SU-DHL-6 (cell line): ENCODE measurements at regions not wholly inside any gene's neighbourhood (a gene's known extent, or its start where the extent isn't known, plus 50 kb on each side); places are given as distances from the start of the nearest gene placed in this dataset.

Experiments used
- H2AFZ ChIP-seq: fragments of 200-600 bp; sonication (generic); 2 replicates; pipeline ENCODE4 v1.6.1; 2014; ENCODE audit warnings: low read depth, mild to moderate bottlenecking, moderate library complexity, mixed read lengths, antibody characterized with exemption, low read length; ENCODE audit not compliant: severe bottlenecking
- H3F3A ChIP-seq: fragments of 200-600 bp; shearing (Covaris generic); 2 replicates; pipeline ENCODE4 v1.6.0; 2016; ENCODE audit warnings: antibody characterized with exemption, mild to moderate bottlenecking; ENCODE audit not compliant: insufficient read depth
- H3K27ac ChIP-seq: fragments of 200-600 bp; sonication (generic); 2 replicates; pipeline ENCODE4 v1.5.1; 2016; ENCODE audit warnings: low read depth, mild to moderate bottlenecking, low read length, moderate library complexity, mixed read lengths
- H3K27me3 ChIP-seq: fragments of 200-600 bp; sonication (generic), shearing (Covaris generic); 2 replicates; pipeline ENCODE4 v1.6.0; 2014; ENCODE audit warnings: mild to moderate bottlenecking, low read length
- H3K36me3 ChIP-seq: fragments of 200-600 bp; sonication (generic); 2 replicates; pipeline ENCODE4 v1.6.1; 2014; ENCODE audit warnings: mild to moderate bottlenecking, low read length, mixed read lengths
- H3K4me2 ChIP-seq: fragments of 300-600, 200-600 bp; shearing (Covaris generic), sonication (generic); 2 replicates; pipeline ENCODE4 v1.6.0; 2014; ENCODE audit warnings: low read length, low read depth, mild to moderate bottlenecking; ENCODE audit not compliant: poor library complexity, severe bottlenecking
- H3K4me3 ChIP-seq: fragments of 200-600 bp; sonication (generic); 2 replicates; pipeline ENCODE4 v1.5.1; 2014; ENCODE audit warnings: antibody characterized with exemption, low read length, mild to moderate bottlenecking, mixed read lengths; ENCODE audit not compliant: insufficient read depth, poor library complexity, severe bottlenecking
- H3K79me2 ChIP-seq: fragments of 200-600 bp; sonication (generic); 2 replicates; pipeline ENCODE4 v1.6.1; 2014; ENCODE audit warnings: mild to moderate bottlenecking, low read length, moderate library complexity; ENCODE audit not compliant: insufficient read depth
- H3K9ac ChIP-seq: fragments of 200-600 bp; sonication (generic); 2 replicates; pipeline ENCODE4 v1.7.0; 2014; ENCODE audit warnings: mild to moderate bottlenecking, low read length
- H3K9me2 ChIP-seq: fragments of 200-600 bp; sonication (generic); replicated peaks from 2 replicates; pipeline ENCODE4 v1.6.1; 2014; ENCODE audit warnings: low read length; ENCODE audit not compliant: insufficient read depth
- H3K9me3 ChIP-seq: fragments of 200-600 bp; sonication (generic); 2 replicates; pipeline ENCODE4 v1.6.1; 2014; ENCODE audit warnings: low read length, mixed read lengths; ENCODE audit not compliant: insufficient read depth
- H4K20me1 ChIP-seq: fragments of 200-600 bp; sonication (generic); 2 replicates; pipeline ENCODE4 v1.6.1; 2014; ENCODE audit warnings: low read depth, mild to moderate bottlenecking, antibody characterized with exemption, low read length, moderate library complexity, mixed read lengths
- EZH2phosphoT487 ChIP-seq: fragments of 200-600 bp; sonication (generic), shearing (Covaris generic); conservative IDR thresholded peaks from 2 replicates; pipeline ENCODE4 v1.6.1; 2018; ENCODE audit warnings: mild to moderate bottlenecking, antibody characterized with exemption, low read length, moderate library complexity, mixed read lengths
- TF ChIP-seq, protein P1 (sequence below): fragments of 200-600 bp; sonication (generic); IDR thresholded peaks from one replicate; pipeline ENCODE4 v1.5.1; 2017; ENCODE audit warnings: antibody characterized with exemption, mild to moderate bottlenecking, low read length, moderate library complexity; ENCODE audit not compliant: insufficient read depth, poor library complexity, severe bottlenecking

GRCh38 chr19:57063070-57063469 lies 56.7 kb upstream of the USP29 start:
- TF ChIP-seq EZH2phosphoT487: no peak
- TF ChIP-seq, protein P1, sequence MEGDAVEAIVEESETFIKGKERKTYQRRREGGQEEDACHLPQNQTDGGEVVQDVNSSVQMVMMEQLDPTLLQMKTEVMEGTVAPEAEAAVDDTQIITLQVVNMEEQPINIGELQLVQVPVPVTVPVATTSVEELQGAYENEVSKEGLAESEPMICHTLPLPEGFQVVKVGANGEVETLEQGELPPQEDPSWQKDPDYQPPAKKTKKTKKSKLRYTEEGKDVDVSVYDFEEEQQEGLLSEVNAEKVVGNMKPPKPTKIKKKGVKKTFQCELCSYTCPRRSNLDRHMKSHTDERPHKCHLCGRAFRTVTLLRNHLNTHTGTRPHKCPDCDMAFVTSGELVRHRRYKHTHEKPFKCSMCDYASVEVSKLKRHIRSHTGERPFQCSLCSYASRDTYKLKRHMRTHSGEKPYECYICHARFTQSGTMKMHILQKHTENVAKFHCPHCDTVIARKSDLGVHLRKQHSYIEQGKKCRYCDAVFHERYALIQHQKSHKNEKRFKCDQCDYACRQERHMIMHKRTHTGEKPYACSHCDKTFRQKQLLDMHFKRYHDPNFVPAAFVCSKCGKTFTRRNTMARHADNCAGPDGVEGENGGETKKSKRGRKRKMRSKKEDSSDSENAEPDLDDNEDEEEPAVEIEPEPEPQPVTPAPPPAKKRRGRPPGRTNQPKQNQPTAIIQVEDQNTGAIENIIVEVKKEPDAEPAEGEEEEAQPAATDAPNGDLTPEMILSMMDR: no peak
- no peaks in the 10 kb centered on the region for H3K36me3 ChIP-seq
- H3K27ac ChIP-seq: no peak overlapping the region
- no peaks in the 10 kb centered on the region for H3K9me2 ChIP-seq
- no peaks in the 10 kb centered on the region for H4K20me1 ChIP-seq
- no peak overlapping the region for H3K4me3 ChIP-seq
- no peaks in the 10 kb centered on the region for H3K9me3 ChIP-seq
- no peak overlapping the region for H3K4me2 ChIP-seq
- H3F3A ChIP-seq: no peaks in the 10 kb centered on the region
- no peak overlapping the region for H3K9ac ChIP-seq
- no peak overlapping the region for H2AFZ ChIP-seq
- H3K79me2 ChIP-seq: no peaks in the 10 kb centered on the region
- H3K27me3 ChIP-seq: no peaks in the 10 kb centered on the region

GRCh38 chr19:57067440-57067839 lies 52.3 kb upstream of the USP29 start:
- TF ChIP-seq EZH2phosphoT487: no peak
- TF ChIP-seq, protein P1: no peak
- no peaks in the 10 kb centered on the region for H3K36me3 ChIP-seq
- no peaks in the 10 kb centered on the region for H3K9me2 ChIP-seq
- no peaks in the 10 kb centered on the region for H3K79me2 ChIP-seq
- no peak overlapping the region for H3K9ac ChIP-seq
- H3K27me3 ChIP-seq: no peaks in the 10 kb centered on the region
- no peak overlapping the region for H2AFZ ChIP-seq
- no peak overlapping the region for H3K27ac ChIP-seq
- H3F3A ChIP-seq: no peaks in the 10 kb centered on the region
- H3K4me2 ChIP-seq: no peak overlapping the region
- H3K9me3 ChIP-seq: no peaks in the 10 kb centered on the region
- H4K20me1 ChIP-seq: no peaks in the 10 kb centered on the region
- H3K4me3 ChIP-seq: no peak overlapping the region

- Histone ChIP-seq H4K20me1 (no peaks in the 10 kb centered on the region), H2AFZ (no peak overlapping the region), H3K27me3 (no peaks in the 10 kb centered on the region), H3K9me3 (no peaks in the 10 kb centered on the region), H3F3A (no peaks in the 10 kb centered on the region), H3K9ac (no peak overlapping the region), H3K36me3 (no peaks in the 10 kb centered on the region), H3K9me2 (no peaks in the 10 kb centered on the region), H3K4me2 (no peak overlapping the region), H3K79me2 (no peaks in the 10 kb centered on the region), H3K27ac (no peak overlapping the region), H3K4me3 (no peak overlapping the region)
- TF ChIP-seq, protein P1: no peak
- TF ChIP-seq EZH2phosphoT487: no peak
Observed at GRCh38 chr19:57068311-57068710, 51.5 kb upstream of the USP29 start.
